H1 (cell line): ENCODE measurements at regions not wholly inside any gene's neighbourhood (a gene's known extent, or its start where the extent isn't known, plus 50 kb on each side); places are given as distances from the start of the nearest gene placed in this dataset.

Experiments used
- CTCF ChIP-seq, 3 experiments: IDR thresholded peaks; 1 replicate in 2 of 3; 2 replicates in 1 of 3; pipeline versions ENCODE4 v1.5.1 to v1.6.1; 2011; ENCODE audit warnings: low read length in 3 of 3, mild to moderate bottlenecking in 3 of 3, inconsistent platforms in 2 of 3, low read depth in 1 of 3, moderate library complexity in 1 of 3; ENCODE audit not compliant: insufficient read depth in 1 of 3; ENCODE audit errors: control extremely low read depth in 1 of 3
- EP300 ChIP-seq, 2 experiments: IDR thresholded peaks; 1 replicate in 1 of 2; 2 replicates in 1 of 2; pipeline ENCODE4 v1.6.1; 2011 to 2012; ENCODE audit warnings: low read depth in 2 of 2, low read length in 2 of 2, mild to moderate bottlenecking in 2 of 2, borderline replicate concordance in 1 of 2, inconsistent platforms in 1 of 2, moderate library complexity in 1 of 2
- EZH2 ChIP-seq: fragments of 200-600 bp; sonication (generic); IDR thresholded peaks from 2 replicates; pipeline ENCODE4 v1.7.1; 2012; ENCODE audit warnings: low read depth, mild to moderate bottlenecking, moderate library complexity, low read length, inconsistent platforms; ENCODE audit not compliant: severe bottlenecking
- GABPA ChIP-seq: IDR thresholded peaks from 2 replicates; pipeline ENCODE4 v1.6.1; 2011; ENCODE audit warnings: mild to moderate bottlenecking, low read length, moderate library complexity, borderline replicate concordance; ENCODE audit not compliant: insufficient read depth
- GTF2F1 ChIP-seq: IDR thresholded peaks from 2 replicates; pipeline ENCODE4 v1.6.1; 2012; ENCODE audit warnings: low read depth, low read length, improper control_type of control experiment, borderline replicate concordance
- JUND ChIP-seq: IDR thresholded peaks from 2 replicates; pipeline ENCODE4 v1.6.1; 2011; ENCODE audit warnings: mild to moderate bottlenecking, improper control_type of control experiment, low read length
- KDM5A ChIP-seq: fragments of 200-600 bp; IDR thresholded peaks from 2 replicates; pipeline ENCODE4 v1.7.1; 2012; ENCODE audit warnings: mild to moderate bottlenecking, low read length, inconsistent platforms, mixed read lengths
- MAX ChIP-seq: IDR thresholded peaks from 2 replicates; pipeline ENCODE4 v1.6.1; 2012; ENCODE audit warnings: inconsistent platforms
- POLR2A ChIP-seq, 2 experiments: IDR thresholded peaks; 1 replicate in 1 of 2; 2 replicates in 1 of 2; pipeline ENCODE4 v1.6.1; 2011; ENCODE audit warnings: low read depth in 2 of 2, low read length in 2 of 2, mild to moderate bottlenecking in 2 of 2; ENCODE audit errors: control extremely low read depth in 1 of 2
- POLR2AphosphoS5 ChIP-seq: IDR thresholded peaks from 2 replicates; pipeline ENCODE4 v1.6.1; 2011; ENCODE audit warnings: low read depth, low read length
- RFX5 ChIP-seq: IDR thresholded peaks from 2 replicates; pipeline ENCODE4 v1.6.1; 2011; ENCODE audit warnings: low read depth, low read length, improper control_type of control experiment, borderline replicate concordance
- SP1 ChIP-seq: IDR thresholded peaks from 2 replicates; pipeline ENCODE4 v1.6.1; 2011; ENCODE audit warnings: low read depth, low read length
- ZNF274 ChIP-seq: IDR thresholded peaks from 2 replicates; pipeline ENCODE4 v1.7.0; 2012; ENCODE audit warnings: low read length, borderline replicate concordance; ENCODE audit errors: extremely low read depth

GRCh38 chr2:53234548-53234903 is 533.1 kb upstream of the CHAC2 start:
- no peak for TF ChIP-seq EZH2
- TF ChIP-seq POLR2A (IDR thresholded peaks at IDR 0.05; ENCODE audit: control extremely low read depth in 1 of 2, low read depth in 2 of 2, low read length in 2 of 2), result no peak
- TF ChIP-seq MAX, result no peak
- no peak for TF ChIP-seq RFX5
- no peak for TF ChIP-seq KDM5A
- no peak for TF ChIP-seq JUND
- no peak for TF ChIP-seq CTCF (IDR thresholded peaks at IDR 0.05; ENCODE audit: control extremely low read depth in 1 of 3, insufficient read depth in 1 of 3, low read depth in 1 of 3, low read length in 3 of 3)
- no peak for TF ChIP-seq ZNF274
- TF ChIP-seq GABPA, result no peak
- no peak for TF ChIP-seq SP1
- TF ChIP-seq POLR2AphosphoS5, result no peak
- TF ChIP-seq GTF2F1, result no peak
- no peak for TF ChIP-seq EP300 (IDR thresholded peaks at IDR 0.05; ENCODE audit: borderline replicate concordance in 1 of 2, low read depth in 2 of 2, low read length in 2 of 2)
